Neuronal stem cell (in vitro differentiated cells): ENCODE measurements at regions not wholly inside any gene's neighbourhood (a gene's known extent, or its start where the extent isn't known, plus 50 kb on each side); places are given as distances from the start of the nearest gene placed in this dataset.
A peak's percentile ranks its signal among the peaks of the same experiment; 100 is the strongest.

Source experiments
- DNase-seq: peaks from one replicate; pipeline ENCODE4 v3.0.0-alpha.2; 2013; ENCODE audit warnings: low spot score
- H2AFZ ChIP-seq: one replicate; pipeline ENCODE4 v1.6.1; 2013; ENCODE audit warnings: mild to moderate bottlenecking, low read length, inconsistent platforms
- H2AK5ac ChIP-seq: 2 replicates; pipeline ENCODE4 v1.6.1; 2013; ENCODE audit warnings: low read depth, mild to moderate bottlenecking, inconsistent platforms, low read length, moderate library complexity, mixed read lengths
- H2BK120ac ChIP-seq: 2 replicates; pipeline ENCODE4 v1.6.1; 2013; ENCODE audit warnings: low read depth, mild to moderate bottlenecking, inconsistent platforms, low read length, moderate library complexity, mixed read lengths
- H2BK12ac ChIP-seq: one replicate; pipeline ENCODE4 v1.6.1; 2013; ENCODE audit warnings: low read length, inconsistent platforms
- H2BK15ac ChIP-seq: 2 replicates; pipeline ENCODE4 v1.6.1; 2013; ENCODE audit warnings: mild to moderate bottlenecking, low read length, inconsistent platforms, mixed read lengths
- H2BK5ac ChIP-seq: one replicate; pipeline ENCODE4 v1.6.1; 2013; ENCODE audit warnings: inconsistent platforms, mild to moderate bottlenecking, low read length, moderate library complexity
- H3K14ac ChIP-seq: one replicate; pipeline ENCODE4 v1.6.1; 2013; ENCODE audit warnings: low read length, inconsistent platforms
- H3K18ac ChIP-seq: 2 replicates; pipeline ENCODE4 v1.6.1; 2013; ENCODE audit warnings: low read length, inconsistent platforms
- H3K23ac ChIP-seq: 2 replicates; pipeline ENCODE4 v1.6.1; 2013; ENCODE audit warnings: low read depth, mild to moderate bottlenecking, mixed read lengths, low read length, inconsistent platforms; ENCODE audit not compliant: poor library complexity
- H3K27ac ChIP-seq: replicated peaks from 3 replicates; pipeline ENCODE4 v1.5.1; 2013; ENCODE audit warnings: low read length, inconsistent platforms
- H3K27me3 ChIP-seq, 3 experiments: 2 replicates each; pipeline ENCODE4 v1.6.1; 2013; ENCODE audit warnings: low read length in 3 of 3, mild to moderate bottlenecking in 2 of 3, inconsistent platforms in 1 of 3, low read depth in 1 of 3, mixed read lengths in 1 of 3, moderate library complexity in 1 of 3; ENCODE audit not compliant: control insufficient read depth in 3 of 3, insufficient read depth in 3 of 3
- H3K36me3 ChIP-seq, 2 donors: replicated peaks in 1 of 2; 2 replicates each; pipeline ENCODE4 v1.6.1; 2013; ENCODE audit warnings: low read length in 2 of 2; ENCODE audit not compliant: control insufficient read depth in 2 of 2, insufficient read depth in 2 of 2
- H3K4ac ChIP-seq: 2 replicates; pipeline ENCODE4 v1.6.1; 2013; ENCODE audit warnings: inconsistent platforms, mild to moderate bottlenecking, low read length, moderate library complexity
- H3K4me1 ChIP-seq, 2 donors: 1 replicate in 1 of 2; 2 replicates in 1 of 2; pipeline ENCODE4 v1.6.1; 2013; ENCODE audit warnings: low read length in 2 of 2, low read depth in 1 of 2; ENCODE audit not compliant: control insufficient read depth in 2 of 2, insufficient read depth in 1 of 2
- H3K4me2 ChIP-seq: one replicate; pipeline ENCODE4 v1.6.1; 2013; ENCODE audit warnings: mild to moderate bottlenecking, low read length, inconsistent platforms; ENCODE audit not compliant: insufficient read depth, poor library complexity, severe bottlenecking
- H3K4me3 ChIP-seq, 2 donors: 2 replicates each; pipeline ENCODE4 v1.5.1; 2013; ENCODE audit warnings: low read length in 2 of 2, mild to moderate bottlenecking in 2 of 2, inconsistent platforms in 1 of 2, moderate library complexity in 1 of 2
- H3K79me1 ChIP-seq: one replicate; pipeline ENCODE4 v1.6.1; 2013; ENCODE audit warnings: low read depth, mild to moderate bottlenecking, inconsistent platforms, low read length, moderate library complexity
- H3K9ac ChIP-seq: one replicate; pipeline ENCODE4 v1.6.1; 2013; ENCODE audit warnings: mild to moderate bottlenecking, low read depth, low read length, inconsistent platforms; ENCODE audit not compliant: poor library complexity
- H3K9me3 ChIP-seq, 2 donors: replicated peaks in 1 of 2; 2 replicates each; pipeline versions ENCODE3 to v1.6.1; 2013; ENCODE audit warnings: low read length in 2 of 2, mild to moderate bottlenecking in 2 of 2, inconsistent platforms in 1 of 2, low read depth in 1 of 2, mixed read lengths in 1 of 2, moderate library complexity in 1 of 2; ENCODE audit not compliant: control insufficient read depth in 2 of 2, insufficient read depth in 1 of 2
- H4K8ac ChIP-seq: one replicate; pipeline ENCODE4 v1.6.1; 2013; ENCODE audit warnings: low read depth, mild to moderate bottlenecking, inconsistent platforms, low read length, moderate library complexity
- H4K91ac ChIP-seq: one replicate; pipeline ENCODE4 v1.6.1; 2013; ENCODE audit warnings: low read length, low read depth, mild to moderate bottlenecking, inconsistent platforms; ENCODE audit not compliant: poor library complexity
- WGBS, 2 donors: extraction: QIAGEN DNeasy Blood & Tissue Kit; methylation state at CpG; one replicate each; pipeline ENCODE4 v1.1.7; 2013; ENCODE audit warnings: missing lambda C conversion rate in 2 of 2, mixed read lengths in 1 of 2; ENCODE audit not compliant: insufficient read length in 2 of 2, insufficient replicate concordance in 1 of 2; ENCODE audit errors: extremely low coverage in 2 of 2; 5-methylcytosine and 5-hydroxymethylcytosine counted together

GRCh38 chr4:3346146-3346545, 53.3 kb downstream of the RGS12 start:
- Histone ChIP-seq H3K4me2 (no peak overlapping the region), H3K79me1 (no peaks in the 10 kb centered on the region), H3K36me3 (peaks cover 3 to 18% of the 10 kb centered on the region in 2 donors), H2BK5ac (no peak overlapping the region), H4K91ac (no peak overlapping the region), H3K27ac (no peak overlapping the region), H3K4me1 (peaks cover 4 to 14% of the 10 kb centered on the region in 2 donors), H2BK12ac (no peak overlapping the region), H3K18ac (no peak overlapping the region), H2BK15ac (no peak overlapping the region), H2AFZ (no peak overlapping the region), H4K8ac (no peak overlapping the region), H3K14ac (no peak overlapping the region), H3K9me3 (no peaks in the 10 kb centered on the region), H3K23ac (no peak overlapping the region), H3K27me3 (no peaks in the 10 kb centered on the region), H2AK5ac (no peak overlapping the region), H3K4ac (no peak overlapping the region), H3K4me3 (no peak overlapping the region), H2BK120ac (no peak overlapping the region), H3K9ac (no peak overlapping the region)
- no CpG with 5 or more reads among the region's 4 CpGs for WGBS, 2 donors
- peak; percentile 48 for DNase-seq

- Histone ChIP-seq H2AK5ac (no peak overlapping the region), H3K9ac (no peak overlapping the region), H3K79me1 (no peaks in the 10 kb centered on the region), H3K23ac (no peak overlapping the region), H3K18ac (no peak overlapping the region), H3K9me3 (peaks cover 0 to 12% of the 10 kb centered on the region in 2 donors), H3K4me1 (peaks cover 0 to 6% of the 10 kb centered on the region in 2 donors), H2AFZ (no peak overlapping the region), H3K36me3 (peaks cover 3 to 15% of the 10 kb centered on the region in 2 donors), H3K27me3 (no peaks in the 10 kb centered on the region), H3K27ac (no peak overlapping the region), H2BK5ac (no peak overlapping the region), H2BK120ac (no peak overlapping the region), H4K8ac (no peak overlapping the region), H3K14ac (no peak overlapping the region), H3K4ac (no peak overlapping the region), H2BK12ac (no peak overlapping the region), H2BK15ac (no peak overlapping the region), H3K4me2 (no peak overlapping the region), H3K4me3 (no peak overlapping the region), H4K91ac (no peak overlapping the region)
- no CpG with 5 or more reads among the region's 4 CpGs for WGBS, 2 donors
- DNase-seq: no peak
These were observed 55.0 kb downstream of the RGS12 start for GRCh38 chr4:3347871-3348270.

- no peak overlapping the region for H2AFZ ChIP-seq
- no peak overlapping the region for H3K4me3 ChIP-seq
- H3K9me3 ChIP-seq: peaks cover 0 to 18% of the 10 kb centered on the region in 2 donors
- H3K9ac ChIP-seq: no peak overlapping the region
- H3K79me1 ChIP-seq: no peaks in the 10 kb centered on the region
- H3K27me3 ChIP-seq: no peaks in the 10 kb centered on the region
- no peak overlapping the region for H3K4ac ChIP-seq
- H3K36me3 ChIP-seq: peaks cover 0 to 9% of the 10 kb centered on the region in 2 donors
- peaks cover 0 to 6% of the 10 kb centered on the region in 2 donors for H3K4me1 ChIP-seq
- H2BK120ac ChIP-seq: no peak overlapping the region
- no peak overlapping the region for H2BK5ac ChIP-seq
- no peak overlapping the region for H3K23ac ChIP-seq
- no peak overlapping the region for H2BK12ac ChIP-seq
- no peak overlapping the region for H2BK15ac ChIP-seq
- H4K8ac ChIP-seq: no peak overlapping the region
- no peak for DNase-seq
- no peak overlapping the region for H3K14ac ChIP-seq
- no peak overlapping the region for H4K91ac ChIP-seq
- no peak overlapping the region for H3K27ac ChIP-seq
- WGBS, 2 donors: no CpG with 5 or more reads among the region's 7 CpGs
- no peak overlapping the region for H3K4me2 ChIP-seq
- H3K18ac ChIP-seq: no peak overlapping the region
- no peak overlapping the region for H2AK5ac ChIP-seq
These were observed 55.8 kb downstream of the RGS12 start for GRCh38 chr4:3348621-3349020.

GRCh38 chr4:3349116-3349515, 56.3 kb downstream of the RGS12 start:
- Histone ChIP-seq H4K8ac (no peak overlapping the region), H3K4me2 (no peak overlapping the region), H2BK15ac (no peak overlapping the region), H3K27me3 (no peaks in the 10 kb centered on the region), H3K27ac (no peak overlapping the region), H3K9ac (no peak overlapping the region), H2BK5ac (no peak overlapping the region), H3K18ac (no peak overlapping the region), H2BK12ac (no peak overlapping the region), H3K23ac (no peak overlapping the region), H3K9me3 (peaks cover 0 to 18% of the 10 kb centered on the region in 2 donors), H3K36me3 (peaks cover 0 to 6% of the 10 kb centered on the region in 2 donors), H2AFZ (no peak overlapping the region), H3K4ac (no peak overlapping the region), H2AK5ac (no peak overlapping the region), H3K79me1 (no peaks in the 10 kb centered on the region), H3K4me1 (peaks cover 0 to 6% of the 10 kb centered on the region in 2 donors), H2BK120ac (no peak overlapping the region), H3K4me3 (no peak overlapping the region), H4K91ac (no peak overlapping the region), H3K14ac (no peak overlapping the region)
- WGBS, 2 donors: 100% methylated on average over 1 to 2 of the region's 4 CpGs
- DNase-seq: no peak
